ENCODE measurements at regions not wholly inside any gene's neighbourhood (a gene's known extent, or its start where the extent isn't known, plus 50 kb on each side); places are given as distances from the start of the nearest gene placed in this dataset.

- TF ChIP-seq, protein P1, sequence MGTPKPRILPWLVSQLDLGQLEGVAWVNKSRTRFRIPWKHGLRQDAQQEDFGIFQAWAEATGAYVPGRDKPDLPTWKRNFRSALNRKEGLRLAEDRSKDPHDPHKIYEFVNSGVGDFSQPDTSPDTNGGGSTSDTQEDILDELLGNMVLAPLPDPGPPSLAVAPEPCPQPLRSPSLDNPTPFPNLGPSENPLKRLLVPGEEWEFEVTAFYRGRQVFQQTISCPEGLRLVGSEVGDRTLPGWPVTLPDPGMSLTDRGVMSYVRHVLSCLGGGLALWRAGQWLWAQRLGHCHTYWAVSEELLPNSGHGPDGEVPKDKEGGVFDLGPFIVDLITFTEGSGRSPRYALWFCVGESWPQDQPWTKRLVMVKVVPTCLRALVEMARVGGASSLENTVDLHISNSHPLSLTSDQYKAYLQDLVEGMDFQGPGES (IDR thresholded peaks at IDR 0.05; ENCODE audit: low read depth, low read length): no peak
- no peak for TF ChIP-seq SIN3A (IDR thresholded peaks at IDR 0.05; ENCODE audit: borderline replicate concordance, low read depth, low read length)
Measured at GRCh38 chr17:27049104-27049784, 244.7 kb upstream of the WSB1 start (continued).

- H3F3A ChIP-seq (replicated peaks; ENCODE audit: insufficient read depth): peaks cover 3% of the 10 kb centered on the region
- H3K9me2 ChIP-seq: no peaks in the 10 kb centered on the region
- POLR2A ChIA-PET: no interaction called here
- no peaks in the 10 kb centered on the region for H3K27me3 ChIP-seq (ENCODE audit: insufficient read depth)
- DNase-seq: no peak
- H3K27ac ChIP-seq (ENCODE audit: low read depth in 2 of 2, low read length in 1 of 2): no peak overlapping the region
- no peak overlapping the region for H2AFZ ChIP-seq (ENCODE audit: low read depth)
- H3K4me1 ChIP-seq (ENCODE audit: control insufficient read depth in 1 of 2, insufficient read depth in 2 of 2, low read depth in 1 of 2, low read length in 1 of 2): peaks cover 0 to 3% of the 10 kb centered on the region in 2 experiments; a peak in 1 of 4 replicates
- H3K9ac ChIP-seq: no peak overlapping the region
- WGBS (ENCODE audit: low lambda C conversion rate): 81% methylated on average over 4 of the region's 4 CpGs
- H3K4me2 ChIP-seq: no peak overlapping the region
- H4K20me1 ChIP-seq (ENCODE audit: insufficient read depth): no peaks in the 10 kb centered on the region
- H3K4me3 ChIP-seq (ENCODE audit: low read depth in 2 of 2, low read length in 1 of 2): no peak overlapping the region
- H3K36me3 ChIP-seq (replicated peaks in 1 of 2; ENCODE audit: control insufficient read depth in 1 of 2, insufficient read depth in 2 of 2, low read length in 1 of 2): peaks cover 47 to 95% of the 10 kb centered on the region in 2 experiments
- TF ChIP-seq MXI1 (IDR thresholded peaks at IDR 0.05; ENCODE audit: low read depth, low read length) (no peak), CHD2 (IDR thresholded peaks at IDR 0.05; ENCODE audit: low read length, partially characterized antibody) (no peak), ELF1 (IDR thresholded peaks at IDR 0.05) (no peak), TCF12 (IDR thresholded peaks at IDR 0.05) (no peak), NRF1 (IDR thresholded peaks at IDR 0.05; ENCODE audit: low read depth, low read length) (no peak), TAF1 (IDR thresholded peaks at IDR 0.05; ENCODE audit: borderline replicate concordance, low read depth, low read length) (no peak)
- no peaks in the 10 kb centered on the region for H3K79me2 ChIP-seq (ENCODE audit: insufficient read depth)
- CTCF ChIA-PET: no interaction called here
- H3K9me3 ChIP-seq: no peaks in the 10 kb centered on the region
Measured at GRCh38 chr17:27065588-27065987, 228.3 kb upstream of the WSB1 start.

DNA sequence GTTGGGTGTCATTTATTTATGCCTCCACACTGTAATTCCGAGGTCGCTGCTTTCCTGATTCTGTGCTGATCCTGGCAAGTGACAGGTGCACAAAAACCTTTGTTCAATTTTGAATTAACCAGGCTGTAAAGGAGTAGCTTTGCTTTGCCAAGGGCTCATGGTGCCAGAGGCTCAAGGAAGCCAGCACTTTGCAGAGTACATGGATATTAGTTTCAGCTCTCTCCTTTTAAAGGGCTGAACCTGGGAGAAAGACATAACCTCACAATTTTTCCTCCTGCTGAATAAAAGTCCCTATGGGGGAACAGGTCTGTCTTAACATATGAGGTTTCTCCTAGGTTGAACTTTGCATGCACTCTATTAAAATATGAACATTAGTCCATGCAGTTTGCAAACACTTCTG lies 227.6 kb upstream of the WSB1 start:
- Histone ChIP-seq H3F3A (replicated peaks; ENCODE audit: insufficient read depth) (no peaks in the 10 kb centered on the region), H3K4me1 (ENCODE audit: control insufficient read depth in 1 of 2, insufficient read depth in 2 of 2, low read depth in 1 of 2, low read length in 1 of 2) (peaks cover 0 to 3% of the 10 kb centered on the region in 2 experiments; a peak in 1 of 4 replicates), H3K9me3 (no peaks in the 10 kb centered on the region), H3K9ac (no peak overlapping the region), H3K9me2 (no peaks in the 10 kb centered on the region), H3K4me2 (no peak overlapping the region), H3K27me3 (ENCODE audit: insufficient read depth) (no peaks in the 10 kb centered on the region), H2AFZ (ENCODE audit: low read depth) (no peak overlapping the region), H3K36me3 (replicated peaks in 1 of 2; ENCODE audit: control insufficient read depth in 1 of 2, insufficient read depth in 2 of 2, low read length in 1 of 2) (peaks cover 54 to 94% of the 10 kb centered on the region in 2 experiments), H3K4me3 (ENCODE audit: low read depth in 2 of 2, low read length in 1 of 2) (no peak overlapping the region), H3K79me2 (ENCODE audit: insufficient read depth) (no peaks in the 10 kb centered on the region), H3K27ac (ENCODE audit: low read depth in 2 of 2, low read length in 1 of 2) (no peak overlapping the region), H4K20me1 (ENCODE audit: insufficient read depth) (no peaks in the 10 kb centered on the region)
- POLR2A ChIA-PET: no interaction called here
- no peak for DNase-seq
- TF ChIP-seq JUND (IDR thresholded peaks at IDR 0.05): no peak
- TF ChIP-seq NFIC (IDR thresholded peaks at IDR 0.05; ENCODE audit: borderline replicate concordance): no peak
- TF ChIP-seq CTCF (IDR thresholded peaks at IDR 0.05): no peak
- no peak for TF ChIP-seq USF1 (IDR thresholded peaks at IDR 0.05; ENCODE audit: borderline replicate concordance, low read depth)
- TF ChIP-seq MEF2A (IDR thresholded peaks at IDR 0.05; ENCODE audit: borderline replicate concordance, low read depth): no peak
- no peak for TF ChIP-seq RAD21 (IDR thresholded peaks at IDR 0.05; ENCODE audit: low read length)
- TF ChIP-seq MAX (IDR thresholded peaks at IDR 0.05; ENCODE audit: low read depth): no peak
- TF ChIP-seq GABPA (IDR thresholded peaks at IDR 0.05; ENCODE audit: low read depth): no peak
- no peak for TF ChIP-seq RXRA (IDR thresholded peaks at IDR 0.05; ENCODE audit: borderline replicate concordance, low read depth)
- no peak for TF ChIP-seq YY1 (IDR thresholded peaks at IDR 0.05; ENCODE audit: low read depth)
- no peak for TF ChIP-seq SMC3 (IDR thresholded peaks at IDR 0.05; ENCODE audit: low read depth, low read length)
- TF ChIP-seq, protein P2, sequence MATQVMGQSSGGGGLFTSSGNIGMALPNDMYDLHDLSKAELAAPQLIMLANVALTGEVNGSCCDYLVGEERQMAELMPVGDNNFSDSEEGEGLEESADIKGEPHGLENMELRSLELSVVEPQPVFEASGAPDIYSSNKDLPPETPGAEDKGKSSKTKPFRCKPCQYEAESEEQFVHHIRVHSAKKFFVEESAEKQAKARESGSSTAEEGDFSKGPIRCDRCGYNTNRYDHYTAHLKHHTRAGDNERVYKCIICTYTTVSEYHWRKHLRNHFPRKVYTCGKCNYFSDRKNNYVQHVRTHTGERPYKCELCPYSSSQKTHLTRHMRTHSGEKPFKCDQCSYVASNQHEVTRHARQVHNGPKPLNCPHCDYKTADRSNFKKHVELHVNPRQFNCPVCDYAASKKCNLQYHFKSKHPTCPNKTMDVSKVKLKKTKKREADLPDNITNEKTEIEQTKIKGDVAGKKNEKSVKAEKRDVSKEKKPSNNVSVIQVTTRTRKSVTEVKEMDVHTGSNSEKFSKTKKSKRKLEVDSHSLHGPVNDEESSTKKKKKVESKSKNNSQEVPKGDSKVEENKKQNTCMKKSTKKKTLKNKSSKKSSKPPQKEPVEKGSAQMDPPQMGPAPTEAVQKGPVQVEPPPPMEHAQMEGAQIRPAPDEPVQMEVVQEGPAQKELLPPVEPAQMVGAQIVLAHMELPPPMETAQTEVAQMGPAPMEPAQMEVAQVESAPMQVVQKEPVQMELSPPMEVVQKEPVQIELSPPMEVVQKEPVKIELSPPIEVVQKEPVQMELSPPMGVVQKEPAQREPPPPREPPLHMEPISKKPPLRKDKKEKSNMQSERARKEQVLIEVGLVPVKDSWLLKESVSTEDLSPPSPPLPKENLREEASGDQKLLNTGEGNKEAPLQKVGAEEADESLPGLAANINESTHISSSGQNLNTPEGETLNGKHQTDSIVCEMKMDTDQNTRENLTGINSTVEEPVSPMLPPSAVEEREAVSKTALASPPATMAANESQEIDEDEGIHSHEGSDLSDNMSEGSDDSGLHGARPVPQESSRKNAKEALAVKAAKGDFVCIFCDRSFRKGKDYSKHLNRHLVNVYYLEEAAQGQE (IDR thresholded peaks at IDR 0.05; ENCODE audit: low read depth, low read length): no peak
- TF ChIP-seq EP300 (IDR thresholded peaks at IDR 0.05; ENCODE audit: borderline replicate concordance in 1 of 2, low read depth in 1 of 2, low read length in 1 of 2): no peak
- CTCF ChIA-PET: no interaction called here
- 51% methylated on average over 2 of the region's 2 CpGs for WGBS (ENCODE audit: low lambda C conversion rate)

Measured in SK-N-SH (cell line).